HG03159 (cell line): ENCODE measurements at regions not wholly inside any gene's neighbourhood (a gene's known extent, or its start where the extent isn't known, plus 50 kb on each side); places are given as distances from the start of the nearest gene placed in this dataset.
"Not testable (repeated sequence)": the region's sequence is repeated elsewhere in the genome, so short reads cannot be mapped to it uniquely, and the experiment has no call there.

Source experiments
- ATAC-seq: cut with Tn5 transposase; IDR thresholded peaks from one replicate; pipeline ENCODE4 v1.9.1; 2021; ENCODE audit warnings: mild to moderate bottlenecking, moderate library complexity; ENCODE audit not compliant: unreplicated experiment

DNA sequence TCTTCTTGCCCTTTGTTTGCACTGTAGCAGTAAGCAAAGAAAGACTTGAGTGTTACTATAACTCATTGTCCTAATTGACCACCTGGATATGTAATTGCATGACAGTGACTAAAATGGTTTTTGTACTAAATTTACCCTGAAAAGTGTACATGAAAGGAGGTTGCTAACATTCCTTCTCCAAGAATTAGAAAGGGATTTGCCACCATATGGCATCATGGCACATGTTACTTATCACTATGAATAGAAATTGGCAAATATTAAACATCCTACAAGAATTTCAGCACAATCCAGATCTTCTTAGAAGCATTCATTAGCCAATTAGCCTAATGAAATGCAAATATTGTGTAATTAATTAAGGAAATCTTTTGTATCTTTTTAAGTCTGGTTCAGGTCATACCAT, 834.2 kb downstream of the STPG2 start:
- no peak for ATAC-seq

GRCh38 chr4:97317201-97317600, 826.1 kb downstream of the STPG2 start:
- ATAC-seq, result no peak

GRCh38 chr4:97317671-97318070, 825.6 kb downstream of the STPG2 start:
- ATAC-seq, result no peak

- ATAC-seq, result not testable (repeated sequence)
These were observed 817.5 kb downstream of the STPG2 start for GRCh38 chr4:97325751-97326150.

DNA sequence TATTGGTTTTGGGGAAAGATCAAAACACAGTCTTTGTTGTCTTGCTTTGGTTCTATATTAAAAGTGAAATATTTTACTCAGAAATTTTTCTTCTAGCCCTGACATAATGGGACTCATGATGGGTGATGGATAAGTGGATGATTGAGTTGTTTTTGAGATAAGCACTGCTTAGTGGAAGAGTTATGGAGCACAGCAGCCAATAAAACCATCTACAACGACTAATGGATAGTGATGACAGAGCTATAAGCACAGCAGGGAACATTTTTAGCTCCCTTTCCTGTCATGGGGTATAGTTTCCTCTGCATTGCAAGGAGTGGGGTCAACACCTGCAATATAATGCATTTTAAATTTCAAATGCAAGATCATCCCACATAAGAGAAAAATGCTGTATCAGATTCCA, 812.4 kb downstream of the STPG2 start:
- no peak for ATAC-seq

GRCh38 chr4:97334348-97334747, 808.9 kb downstream of the STPG2 start:
- no peak for ATAC-seq

DNA sequence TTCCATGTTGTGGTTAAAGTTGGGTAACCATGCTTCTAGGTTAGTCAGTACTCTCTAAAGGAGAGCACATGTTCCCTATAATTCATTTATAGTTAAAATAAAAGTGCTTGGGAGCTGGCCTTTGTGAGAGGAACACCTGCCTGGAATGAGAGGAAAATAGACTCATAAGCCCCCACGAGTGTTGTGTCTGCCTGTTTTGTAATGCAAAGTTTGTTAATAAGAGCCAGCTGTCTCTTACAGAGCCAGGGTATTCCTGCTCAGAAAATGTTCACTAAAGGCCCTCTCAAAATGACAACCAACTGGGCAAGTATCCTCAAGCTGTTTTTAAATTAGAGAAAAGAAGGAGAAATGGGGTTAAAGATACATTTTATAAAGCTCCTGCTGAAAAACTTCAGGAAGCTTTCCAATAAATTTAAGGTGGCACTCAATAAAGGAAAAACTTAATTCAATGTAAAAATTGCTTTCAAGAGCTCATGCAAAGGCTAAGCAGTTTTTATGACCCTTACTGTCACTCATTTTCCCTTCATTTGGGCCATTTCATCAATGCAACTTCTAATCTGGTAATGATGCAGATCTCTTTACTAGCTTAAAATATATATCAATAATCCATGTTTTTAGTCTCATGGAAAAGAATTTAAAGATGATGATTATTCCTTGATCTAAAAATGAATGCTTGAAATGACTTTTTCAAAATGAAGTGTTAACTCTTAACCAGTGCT, 793.6 kb downstream of the STPG2 start:
- no peak for ATAC-seq

DNA sequence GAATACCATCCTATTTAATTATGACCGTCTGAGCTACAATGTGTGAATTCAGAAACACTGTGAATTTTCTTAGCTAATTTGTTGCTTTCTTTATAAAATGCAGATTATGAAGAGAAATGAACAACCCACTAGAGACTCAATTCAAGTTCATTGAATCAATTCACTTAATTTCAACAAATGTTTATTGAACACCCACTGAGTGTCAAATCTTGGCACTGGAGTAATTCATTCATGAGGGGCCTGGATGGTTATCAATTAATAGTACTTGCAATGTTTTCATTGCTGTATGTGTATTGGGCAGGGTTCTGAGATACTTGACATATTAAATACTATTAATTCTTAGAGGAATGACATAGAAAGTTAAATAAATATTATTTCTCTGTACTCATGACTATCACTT, 789.4 kb downstream of the STPG2 start:
- no peak for ATAC-seq

- ATAC-seq, result no peak
These were observed 783.5 kb downstream of the STPG2 start for GRCh38 chr4:97359826-97360225.

- ATAC-seq, result no peak
These were observed 782.5 kb downstream of the STPG2 start for GRCh38 chr4:97360733-97361132.

DNA sequence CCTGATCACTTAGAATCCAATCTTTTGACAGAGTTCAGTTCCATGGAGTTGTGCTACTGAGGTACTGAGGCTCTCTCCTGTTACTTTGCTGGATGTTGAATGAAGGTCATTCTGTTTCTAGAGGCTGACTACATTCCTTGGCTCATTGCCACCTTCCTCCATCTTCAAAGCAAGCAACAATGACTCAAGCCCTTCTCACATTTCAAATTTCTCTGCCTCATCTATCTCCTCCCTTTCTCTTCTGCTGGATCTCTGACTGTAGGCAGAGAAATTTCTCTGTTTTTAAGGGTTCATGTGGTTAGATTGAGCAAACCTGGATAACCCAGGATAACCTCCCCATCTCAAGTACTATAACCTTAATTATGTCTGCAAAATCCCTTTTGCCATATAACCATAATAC, 775.4 kb downstream of the STPG2 start:
- no peak for ATAC-seq

DNA sequence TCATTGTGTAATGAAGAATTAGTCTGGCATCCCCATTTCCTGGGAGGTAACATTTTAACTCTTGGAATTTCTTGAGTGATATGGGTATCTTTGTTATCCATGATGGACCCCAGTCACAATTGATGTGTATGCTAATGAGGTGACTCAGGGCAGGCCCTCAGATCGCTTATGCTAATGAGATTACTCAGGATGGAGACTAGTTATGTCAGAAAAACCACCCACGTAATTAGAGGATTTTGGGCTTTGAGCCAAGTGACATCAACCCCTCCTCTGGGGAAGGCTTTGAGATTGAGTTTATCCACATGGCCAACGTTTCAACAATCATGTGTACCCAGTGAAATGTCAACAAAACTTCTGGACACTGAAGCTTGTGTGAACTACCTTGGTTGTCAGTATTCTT, 772.7 kb downstream of the STPG2 start:
- no peak for ATAC-seq

DNA sequence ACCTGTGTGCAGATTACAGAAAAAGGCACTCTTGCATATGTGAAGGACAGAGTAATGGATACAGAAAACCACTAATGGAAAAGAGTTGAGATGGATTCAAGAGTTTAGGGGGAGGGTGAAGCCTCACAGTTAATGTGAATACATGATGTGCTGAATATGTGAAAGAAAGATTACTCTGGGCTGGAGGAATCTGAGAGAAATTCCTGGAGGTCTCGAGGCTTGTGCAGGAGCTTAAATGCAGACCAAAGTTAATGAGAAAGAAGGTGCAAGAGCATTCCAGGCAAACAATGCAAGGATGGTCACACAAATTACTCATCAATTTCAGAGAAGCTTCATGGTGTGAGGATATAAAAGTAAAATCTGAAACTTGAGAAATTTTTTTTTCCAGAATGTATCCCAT, 768.8 kb downstream of the STPG2 start:
- ATAC-seq, result no peak

GRCh38 chr4:97386969-97387368, 756.3 kb downstream of the STPG2 start:
- ATAC-seq, result no peak

DNA sequence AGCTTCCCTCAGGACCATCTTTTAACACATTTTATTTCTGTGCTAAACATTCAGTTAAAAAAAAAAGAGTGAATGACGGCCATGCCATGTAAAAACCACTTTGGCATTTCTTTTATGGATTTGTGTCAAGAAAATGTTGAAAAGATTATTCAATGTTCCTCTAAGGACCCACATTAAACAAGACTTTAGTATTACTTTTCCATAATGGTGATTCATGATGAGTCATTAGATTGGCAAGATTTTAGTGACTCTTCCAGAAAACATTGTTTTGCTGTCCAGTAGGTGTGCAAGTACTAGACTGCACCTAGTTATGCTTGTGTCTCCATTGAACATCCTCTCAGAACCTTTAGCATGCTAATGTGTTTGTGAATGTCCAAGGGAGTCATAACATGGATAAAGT, 748.6 kb downstream of the STPG2 start:
- ATAC-seq, result no peak

DNA sequence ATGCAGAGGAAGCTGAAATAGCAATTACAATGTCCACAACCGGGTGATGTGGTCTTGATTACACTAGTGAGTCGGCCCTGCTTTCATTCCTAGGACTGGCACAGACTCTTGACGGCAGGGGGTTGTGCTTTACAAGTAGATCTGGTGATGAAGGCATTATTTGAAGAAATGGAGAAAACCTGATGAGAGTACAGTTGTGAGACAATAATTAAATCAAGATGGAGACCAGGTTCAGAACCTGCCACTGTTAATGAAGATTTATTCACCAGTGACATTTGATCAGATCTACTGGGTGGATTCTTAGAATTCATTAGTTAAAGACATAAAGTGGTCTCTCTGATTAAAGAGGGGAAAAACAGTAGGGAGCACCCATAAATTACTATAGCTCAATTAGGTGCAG, 747.2 kb downstream of the STPG2 start:
- ATAC-seq, result no peak

DNA sequence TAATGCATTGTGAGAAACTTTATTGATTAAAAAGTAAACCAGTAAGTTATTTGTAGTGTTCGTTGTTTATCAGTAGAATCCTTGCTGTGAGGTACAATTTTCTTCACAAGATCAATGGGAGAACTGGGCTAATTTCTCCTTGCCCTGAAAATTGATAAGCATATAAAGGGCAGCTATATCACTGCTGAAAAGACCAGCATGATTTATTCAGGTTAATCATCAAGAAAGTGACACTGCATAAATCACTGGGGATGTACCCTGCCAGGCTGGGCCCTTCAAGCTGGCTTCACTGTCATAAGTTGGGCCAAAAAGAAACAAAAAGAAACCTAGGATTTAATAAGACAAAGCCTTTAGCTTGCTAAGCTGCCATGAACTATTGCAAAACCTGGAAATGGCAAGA, 746.7 kb downstream of the STPG2 start:
- ATAC-seq, result no peak

- ATAC-seq, result no peak
These were observed 738.3 kb downstream of the STPG2 start for GRCh38 chr4:97404876-97405523.

DNA sequence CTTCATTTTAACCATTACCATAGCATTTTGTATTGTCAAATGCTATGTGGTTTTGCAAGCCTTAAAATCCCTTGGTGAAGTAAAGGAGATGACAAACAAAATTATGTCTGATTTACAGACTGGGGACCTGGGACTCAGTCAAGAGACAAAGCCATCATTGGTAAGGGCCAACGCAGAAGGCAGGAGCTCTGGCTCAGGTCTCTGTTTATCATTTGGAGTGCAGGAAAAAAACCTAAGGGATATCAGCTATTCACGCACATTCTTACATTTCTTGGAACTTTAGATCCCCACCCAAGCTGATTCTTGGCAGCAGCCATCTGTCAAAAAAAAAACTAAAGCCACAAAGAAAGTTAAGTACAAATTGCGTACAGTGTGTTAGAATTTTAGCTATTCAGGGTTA, 731.9 kb downstream of the STPG2 start:
- ATAC-seq, result no peak

DNA sequence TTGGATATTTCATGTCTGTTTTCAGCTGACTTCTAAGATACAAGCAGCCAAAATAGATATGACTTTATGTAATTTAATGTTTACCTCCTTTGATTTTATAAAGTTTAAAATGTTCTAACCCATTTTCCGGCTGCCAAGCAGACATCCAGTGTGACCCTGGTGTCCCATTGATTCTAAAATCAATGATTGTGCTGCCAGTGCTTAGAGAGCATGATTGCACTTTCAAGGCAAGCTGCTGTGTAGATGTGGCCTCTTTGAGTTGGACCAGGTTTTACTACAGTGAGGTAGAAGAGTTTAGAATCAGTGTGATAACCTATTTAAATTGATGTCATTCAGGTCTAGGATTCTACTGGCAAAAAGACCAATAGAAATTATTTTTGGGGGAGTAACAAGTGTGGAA, 730.9 kb downstream of the STPG2 start:
- no peak for ATAC-seq

- ATAC-seq, result no peak
These were observed 729.1 kb downstream of the STPG2 start for GRCh38 chr4:97414161-97414560.

- no peak for ATAC-seq
These were observed 710.7 kb downstream of the STPG2 start for GRCh38 chr4:97432551-97432950.
